HG02623 (cell line): ENCODE measurements at regions not wholly inside any gene's neighbourhood (a gene's known extent, or its start where the extent isn't known, plus 50 kb on each side); places are given as distances from the start of the nearest gene placed in this dataset.
A peak's percentile ranks its signal among the peaks of the same experiment; 100 is the strongest.

Experiments used
- ATAC-seq: cut with Tn5 transposase; IDR thresholded peaks from one replicate; pipeline ENCODE4 v1.9.1; 2021; ENCODE audit warnings: moderate library complexity; ENCODE audit not compliant: unreplicated experiment

DNA sequence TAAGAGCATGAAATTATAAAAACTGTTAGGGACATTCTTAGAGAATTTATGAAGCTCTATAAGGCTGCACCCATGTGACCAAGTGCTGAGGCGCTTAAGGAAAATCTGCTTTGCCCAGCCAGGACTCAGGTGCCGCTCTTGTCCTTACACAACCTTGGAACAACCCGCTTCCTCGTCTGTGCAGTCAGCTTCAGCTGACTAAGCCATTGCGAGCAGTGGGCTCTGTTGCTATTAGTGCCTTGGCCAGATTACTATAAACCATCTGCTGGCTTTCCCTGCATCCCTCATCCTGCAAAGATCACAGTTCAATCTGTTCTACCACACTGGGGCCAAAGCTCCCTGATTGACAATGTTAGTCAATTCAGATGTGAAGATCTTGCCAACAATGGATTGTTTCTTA lies 89.1 kb upstream of the E2F3 start:
- no peak for ATAC-seq

DNA sequence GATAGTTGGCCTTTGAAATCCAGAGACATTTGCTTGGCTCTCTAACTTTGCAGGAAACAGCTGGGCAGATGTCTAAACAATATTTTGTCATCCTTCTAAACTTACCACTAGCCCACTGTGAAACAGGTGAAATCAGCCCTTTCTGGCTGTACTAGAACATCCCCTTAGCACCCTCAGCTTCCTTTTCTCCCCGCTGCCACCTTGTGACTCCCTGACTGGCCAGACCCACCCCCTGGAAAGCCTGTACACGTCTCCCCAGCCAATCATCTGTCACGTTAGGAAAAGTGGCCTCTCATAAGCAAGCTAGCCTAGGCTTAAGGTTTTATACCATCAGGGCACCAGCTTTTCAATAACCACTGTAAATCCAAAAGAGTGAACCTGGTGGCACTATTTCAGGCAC lies 88.6 kb upstream of the E2F3 start:
- ATAC-seq: no peak

DNA sequence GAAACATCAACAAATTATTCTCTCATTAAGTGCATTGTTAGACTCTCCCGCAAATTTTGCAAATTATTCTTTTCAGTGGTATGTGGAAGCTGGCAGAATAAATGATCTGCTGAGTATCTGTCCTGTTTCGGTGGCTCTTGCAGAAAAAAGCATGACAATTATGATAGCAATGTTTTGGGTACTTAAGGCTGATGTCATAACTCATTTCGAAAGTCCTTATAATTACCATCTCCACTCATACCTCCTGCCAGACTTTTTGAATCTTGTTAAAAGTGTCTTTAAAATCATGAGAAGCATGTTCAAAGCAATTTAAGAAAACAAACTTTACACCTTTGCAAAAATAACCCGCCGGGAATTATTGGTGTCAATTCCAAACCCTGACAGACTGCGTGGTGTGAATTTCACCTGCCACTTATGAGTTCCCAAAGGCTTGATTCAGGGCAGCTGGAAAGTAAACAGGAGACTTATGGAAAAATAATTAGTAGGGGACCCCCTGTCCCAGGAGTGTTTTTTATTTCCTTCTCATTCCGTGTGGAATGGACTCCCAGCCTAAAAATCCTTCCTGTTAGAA lies 87.6 kb upstream of the E2F3 start:
- ATAC-seq: no peak

DNA sequence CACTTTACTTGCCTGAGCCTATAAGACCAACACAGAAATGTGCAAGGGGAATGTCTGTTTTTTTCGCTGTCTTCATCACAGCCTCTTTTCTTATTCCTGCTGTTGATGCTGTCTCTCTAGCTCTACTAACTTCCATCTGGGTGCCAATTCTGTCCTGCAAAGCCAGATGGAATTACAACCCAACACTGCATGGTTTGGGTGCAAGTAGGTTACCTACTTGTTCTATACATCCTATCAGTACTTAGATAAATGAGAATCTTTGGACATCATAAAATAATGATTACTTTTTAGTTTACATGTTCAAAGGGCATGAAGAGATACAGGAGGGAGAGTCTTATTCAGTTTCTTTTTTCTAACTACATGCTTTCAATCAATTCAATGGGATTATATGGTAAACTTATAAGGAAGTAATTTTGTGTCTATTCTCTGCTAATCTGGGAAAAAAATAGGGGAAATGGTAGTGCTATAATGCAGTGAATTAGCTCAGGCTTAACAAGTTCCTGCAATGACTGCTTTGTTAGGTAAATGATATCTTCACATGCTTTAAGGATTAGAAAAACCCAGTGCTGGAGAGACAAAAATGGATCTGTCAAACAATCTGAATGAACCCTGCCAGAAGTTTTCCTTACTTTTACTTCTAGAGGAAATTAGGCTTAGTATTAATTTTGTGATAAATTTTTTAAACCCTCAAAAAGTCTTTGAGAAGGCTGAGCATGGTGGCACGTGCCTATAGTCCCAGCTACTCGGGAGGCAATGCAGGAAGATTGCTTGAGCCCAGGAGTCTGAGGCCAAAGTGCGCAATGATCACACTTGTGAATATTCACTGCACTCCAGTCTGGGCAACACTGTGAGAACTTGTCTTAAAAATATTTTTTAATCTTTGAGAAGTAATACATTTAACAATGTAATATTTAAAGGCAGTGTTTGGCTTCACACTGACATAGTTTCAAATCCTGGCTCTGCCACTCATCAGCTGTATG lies 86.5 kb upstream of the E2F3 start:
- no peak for ATAC-seq

GRCh38 chr6:20317430-20317829 lies 84.2 kb upstream of the E2F3 start:
- ATAC-seq: no peak

- no peak for ATAC-seq
Observed at GRCh38 chr6:20318851-20319387, 82.8 kb upstream of the E2F3 start.

DNA sequence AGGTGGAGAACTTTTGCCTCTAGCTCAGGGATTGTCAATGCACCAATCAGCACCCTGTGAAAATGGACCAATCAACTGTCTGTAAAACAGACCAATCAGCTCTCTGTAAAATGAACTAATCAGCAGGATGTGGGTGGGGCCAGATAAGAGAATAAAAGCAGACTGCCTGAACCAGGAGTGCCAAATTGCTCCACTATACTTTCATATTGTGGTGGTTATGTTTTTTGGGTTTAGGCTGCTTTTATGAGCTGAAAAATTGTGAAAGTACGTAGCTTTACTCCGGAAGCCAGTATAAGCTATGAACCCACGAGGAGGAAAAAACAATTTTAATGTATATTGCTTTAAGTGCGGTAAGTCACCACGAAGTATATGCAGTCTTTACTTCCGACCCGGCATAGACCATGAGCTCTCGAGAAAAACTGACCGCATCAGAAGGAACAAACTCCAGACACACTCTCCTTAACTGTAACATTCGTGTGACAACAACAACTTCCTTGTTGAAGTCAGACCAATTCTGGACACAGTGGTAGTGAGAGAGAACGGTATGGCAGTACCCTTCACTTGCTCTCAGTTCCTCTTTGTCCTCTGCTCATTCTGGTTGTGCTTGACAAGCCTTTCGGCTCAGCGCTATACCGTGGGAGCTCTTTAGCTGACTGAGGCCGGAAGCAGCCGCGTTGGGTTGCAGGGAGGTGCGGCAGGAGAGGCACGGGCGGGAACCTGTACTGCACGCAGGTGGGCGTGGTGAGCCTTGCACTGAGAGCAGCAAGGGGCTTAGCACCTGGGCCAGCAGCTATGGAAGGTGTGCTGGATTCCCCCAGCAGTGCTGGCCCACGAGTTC lies 81.9 kb upstream of the E2F3 start:
- ATAC-seq: peak; percentile 99

- ATAC-seq: no peak
Observed at GRCh38 chr6:20325641-20326421, 75.8 kb upstream of the E2F3 start.

- ATAC-seq: no peak
Observed at GRCh38 chr6:20326422-20326728, 75.3 kb upstream of the E2F3 start.

GRCh38 chr6:20327141-20327540 lies 74.5 kb upstream of the E2F3 start:
- ATAC-seq: no peak

DNA sequence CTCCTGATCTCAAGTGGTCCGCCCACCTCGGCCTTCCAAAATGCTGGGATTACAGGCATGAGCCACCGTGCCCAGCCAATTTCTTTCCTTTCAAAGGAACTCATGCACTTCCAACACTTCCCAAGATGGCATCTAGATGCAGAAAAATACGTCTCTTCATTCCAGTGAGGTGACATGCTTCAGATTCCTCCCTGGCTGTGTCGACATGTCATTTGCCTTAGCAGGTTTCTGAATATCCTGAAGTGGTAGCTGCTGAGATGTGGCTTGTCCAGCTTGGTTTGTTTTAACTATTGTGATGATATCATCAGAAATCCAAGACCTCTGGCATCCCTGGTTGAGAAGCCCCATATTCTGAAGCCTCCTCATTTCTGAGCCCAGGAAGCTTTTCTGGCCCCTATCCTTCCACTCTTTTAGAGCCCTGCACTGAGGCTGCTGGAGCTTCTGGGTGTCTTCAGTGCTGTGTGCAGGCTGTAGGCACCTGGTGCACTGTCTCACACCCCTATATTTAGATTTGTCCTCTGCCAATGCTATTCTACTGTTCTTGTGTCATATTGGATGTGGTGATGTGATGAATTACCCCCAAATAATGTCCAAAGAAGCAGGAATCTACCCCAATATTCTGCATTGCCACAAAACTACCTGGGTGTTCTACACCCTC lies 73.3 kb upstream of the E2F3 start:
- ATAC-seq: no peak

DNA sequence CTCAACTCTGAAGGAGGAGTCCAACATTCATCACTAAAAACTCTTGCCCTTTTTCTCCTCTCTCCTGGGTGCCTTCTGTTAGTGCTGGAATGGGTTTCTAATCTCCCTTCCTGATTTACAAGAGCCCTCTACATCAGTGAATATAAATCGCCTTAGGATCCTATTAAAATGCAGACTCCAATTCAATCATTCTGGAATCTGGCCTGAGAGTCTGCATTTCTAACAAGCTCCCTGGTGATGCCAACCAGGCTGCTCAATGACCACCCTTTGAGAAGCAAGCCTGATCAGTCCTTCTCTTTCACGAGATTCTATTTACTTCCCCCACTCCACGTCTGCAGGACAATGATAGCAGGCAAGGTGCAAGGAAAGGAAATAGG lies 72.8 kb upstream of the E2F3 start:
- ATAC-seq: no peak

- ATAC-seq: no peak
Observed at GRCh38 chr6:20331042-20331441, 70.6 kb upstream of the E2F3 start.

- ATAC-seq: no peak
Observed at GRCh38 chr6:20331625-20332024, 70.1 kb upstream of the E2F3 start.

DNA sequence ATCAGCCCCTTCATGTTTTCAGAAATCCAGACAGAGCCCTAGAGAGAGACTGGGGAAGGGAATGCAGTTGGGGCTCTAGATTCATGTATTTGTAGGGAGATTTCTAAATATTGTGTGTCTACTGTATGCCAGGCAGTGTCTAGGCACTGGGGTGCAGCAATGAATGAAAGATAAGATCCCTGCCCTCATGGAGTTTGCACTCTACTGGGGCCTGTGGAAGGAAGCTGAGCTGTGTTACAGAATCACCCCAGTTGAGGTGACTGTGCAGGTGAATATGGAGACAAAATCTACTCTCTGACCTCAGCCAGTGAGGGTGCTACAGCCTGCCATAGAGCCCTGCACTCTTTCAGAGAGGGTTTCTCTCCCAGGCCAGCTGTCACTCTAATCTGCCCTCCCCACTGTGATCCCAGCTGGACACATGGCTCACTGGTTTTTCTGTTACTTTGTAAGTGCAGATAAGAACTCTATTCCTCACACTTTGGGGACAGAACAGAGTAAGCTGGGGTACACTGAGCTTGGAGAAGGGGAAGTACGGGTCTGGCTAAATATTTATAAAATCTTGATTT lies 69.2 kb upstream of the E2F3 start:
- no peak for ATAC-seq

GRCh38 chr6:20333721-20334269 lies 67.9 kb upstream of the E2F3 start:
- no peak for ATAC-seq

- no peak for ATAC-seq
Observed at GRCh38 chr6:20334334-20334733, 67.3 kb upstream of the E2F3 start.

DNA sequence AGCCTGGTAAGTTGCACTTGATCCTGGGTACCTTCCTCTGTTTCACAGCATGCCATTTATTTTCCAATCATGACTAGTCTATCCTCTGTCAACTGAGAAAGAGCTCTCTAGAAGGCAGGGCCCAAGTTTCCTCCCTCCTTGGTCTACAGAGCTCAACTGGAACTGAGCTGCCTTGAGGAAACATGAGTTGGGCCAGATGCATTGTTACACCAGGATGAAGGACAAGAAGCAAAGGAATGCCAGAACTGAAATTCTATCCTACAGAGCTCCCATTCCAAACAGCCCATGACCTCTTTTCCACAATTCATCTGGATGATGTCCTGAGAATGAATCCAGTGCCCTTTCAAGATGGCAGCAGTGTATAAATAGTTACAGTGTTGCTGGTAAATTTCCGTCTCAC lies 66.7 kb upstream of the E2F3 start:
- no peak for ATAC-seq

- ATAC-seq: no peak
Observed at GRCh38 chr6:20335872-20336271, 65.8 kb upstream of the E2F3 start.

GRCh38 chr6:20338156-20338555 lies 63.5 kb upstream of the E2F3 start:
- no peak for ATAC-seq
